HEK293 (cell line): ENCODE measurements at regions not wholly inside any gene's neighbourhood (a gene's known extent, or its start where the extent isn't known, plus 50 kb on each side); places are given as distances from the start of the nearest gene placed in this dataset.
A peak's percentile ranks its signal among the peaks of the same experiment; 100 is the strongest.

Source experiments
- CTCF ChIA-PET: fragments of 350-600 bp; formaldehyde crosslinking; extraction: SDS; loops from one replicate; lab custom pipeline; 2021; ENCODE audit warnings: antibody characterized with exemption; lab: Yijun Ruan, JAX
- POLR2A ChIA-PET: fragments of 300-600 bp; formaldehyde crosslinking; extraction: SDS; loops from one replicate; lab custom pipeline; 2020; ENCODE audit warnings: antibody characterized with exemption, inconsistent platforms; lab: Yijun Ruan, JAX
- H3K27ac ChIP-seq: fragments of 200-500 bp; sonication (Bioruptor generic); 2 replicates; pipeline ENCODE4 v1.5.1; 2014; ENCODE audit warnings: low read depth, low read length, control low read depth, inconsistent platforms; ENCODE audit errors: extremely low read depth
- H3K36me3 ChIP-seq, 2 experiments: fragments of 200-500 bp in 1 of 2; sonication (Bioruptor generic) in 1 of 2; 1 replicate in 1 of 2; 2 replicates in 1 of 2; pipeline ENCODE4 v1.5.1; 2014 to 2017; ENCODE audit warnings: inconsistent platforms in 2 of 2, low read length in 2 of 2; ENCODE audit not compliant: control insufficient read depth in 2 of 2, insufficient read depth in 1 of 2
- H3K4me1 ChIP-seq: fragments of 200-500 bp; sonication (Bioruptor generic); 2 replicates; pipeline ENCODE4 v1.5.1; 2014; ENCODE audit warnings: mild to moderate bottlenecking, low read length, inconsistent platforms; ENCODE audit not compliant: control insufficient read depth, insufficient read depth
- H3K4me3 ChIP-seq: 2 replicates; pipeline ENCODE4 v1.5.1; 2011; ENCODE audit warnings: low read depth, mild to moderate bottlenecking, control low read depth, low read length, moderate library complexity
- H3K9me3 ChIP-seq: fragments of 200-500 bp; sonication (Bioruptor generic); 2 replicates; pipeline ENCODE4 v1.5.1; 2014; ENCODE audit warnings: low read depth, low read length, inconsistent platforms; ENCODE audit not compliant: control insufficient read depth, insufficient read depth
- BCL11A ChIP-seq: fragments of 450-650 bp; formaldehyde crosslinking; IDR thresholded peaks from 2 replicates; pipeline ENCODE4 v1.5.1; 2016; ENCODE audit warnings: low read depth, missing biosample characterization, missing genetic modification characterization
- FEZF1 ChIP-seq: fragments of 450-650 bp; formaldehyde crosslinking; IDR thresholded peaks from 2 replicates; pipeline ENCODE4 v1.5.1; 2016; ENCODE audit warnings: missing biosample characterization, missing genetic modification characterization
- HOXD13 ChIP-seq: sonication (generic); formaldehyde crosslinking; IDR thresholded peaks from 2 replicates; pipeline ENCODE4 v1.8.0; 2022; ENCODE audit warnings: missing genetic modification reagents, borderline replicate concordance
- KLF10 ChIP-seq: fragments of 450-650 bp; IDR thresholded peaks from 2 replicates; pipeline ENCODE4 v1.5.1; 2018; ENCODE audit warnings: missing biosample characterization, mild to moderate bottlenecking, missing genetic modification characterization
- SP7 ChIP-seq: fragments of 450-650 bp; formaldehyde crosslinking; IDR thresholded peaks from 2 replicates; pipeline ENCODE4 v1.5.1; 2016; ENCODE audit warnings: missing biosample characterization, missing genetic modification characterization
- TCF7L2 ChIP-seq: IDR thresholded peaks from 2 replicates; pipeline ENCODE4 v1.6.1; 2011; ENCODE audit warnings: low read depth, mild to moderate bottlenecking, inconsistent platforms, low read length, moderate library complexity, borderline replicate concordance
- YY1 ChIP-seq: fragments of 450-650 bp; formaldehyde crosslinking; IDR thresholded peaks from 2 replicates; pipeline ENCODE4 v1.5.1; 2018; ENCODE audit warnings: missing biosample characterization, missing genetic modification characterization
- ZBTB17 ChIP-seq: fragments of 450-650 bp; formaldehyde crosslinking; IDR thresholded peaks from 2 replicates; pipeline ENCODE4 v1.5.1; 2016; ENCODE audit warnings: missing biosample characterization, missing genetic modification characterization
- ZNF114 ChIP-seq: fragments of 450-650 bp; formaldehyde crosslinking; IDR thresholded peaks from 2 replicates; pipeline ENCODE4 v1.5.0; 2017; ENCODE audit warnings: missing biosample characterization, missing genetic modification characterization
- ZNF132 ChIP-seq: fragments of 450-650 bp; formaldehyde crosslinking; IDR thresholded peaks from 2 replicates; pipeline ENCODE4 v1.5.1; 2017; ENCODE audit warnings: missing biosample characterization, missing genetic modification characterization, borderline replicate concordance
- ZNF146 ChIP-seq: fragments of 450-650 bp; formaldehyde crosslinking; IDR thresholded peaks from 2 replicates; pipeline ENCODE4 v1.5.1; 2016; ENCODE audit warnings: missing biosample characterization, missing genetic modification characterization
- ZNF155 ChIP-seq: fragments of 450-650 bp; formaldehyde crosslinking; IDR thresholded peaks from 2 replicates; pipeline ENCODE4 v1.5.1; 2016; ENCODE audit warnings: missing biosample characterization, missing genetic modification characterization
- ZNF184 ChIP-seq: fragments of 450-650 bp; IDR thresholded peaks from 2 replicates; pipeline ENCODE4 v1.5.1; 2018; ENCODE audit warnings: missing biosample characterization, mild to moderate bottlenecking, missing genetic modification characterization
- ZNF292 ChIP-seq: fragments of 450-650 bp; formaldehyde crosslinking; IDR thresholded peaks from 2 replicates; pipeline ENCODE4 v1.5.1; 2016; ENCODE audit warnings: low read depth, missing biosample characterization, missing genetic modification characterization, borderline replicate concordance
- ZNF335 ChIP-seq: fragments of 450-650 bp; formaldehyde crosslinking; conservative IDR thresholded peaks from 2 replicates; pipeline ENCODE4 v1.5.1; 2016; ENCODE audit warnings: missing biosample characterization, missing genetic modification characterization
- ZNF404 ChIP-seq: fragments of 450-650 bp; formaldehyde crosslinking; IDR thresholded peaks from 2 replicates; pipeline ENCODE4 v1.5.1; 2017; ENCODE audit warnings: missing biosample characterization, missing genetic modification characterization
- ZNF501 ChIP-seq: fragments of 450-650 bp; formaldehyde crosslinking; IDR thresholded peaks from 2 replicates; pipeline ENCODE4 v1.5.1; 2016; ENCODE audit warnings: missing biosample characterization, missing genetic modification characterization
- ZNF549 ChIP-seq: fragments of 450-650 bp; IDR thresholded peaks from 2 replicates; pipeline ENCODE4 v1.5.1; 2018; ENCODE audit warnings: missing biosample characterization, missing genetic modification characterization, mild to moderate bottlenecking, inconsistent platforms, moderate library complexity
- ZNF571 ChIP-seq: fragments of 450-650 bp; formaldehyde crosslinking; IDR thresholded peaks from 2 replicates; pipeline ENCODE4 v1.5.0; 2017; ENCODE audit warnings: missing biosample characterization, missing genetic modification characterization
- ZNF654 ChIP-seq: fragments of 450-650 bp; formaldehyde crosslinking; IDR thresholded peaks from 2 replicates; pipeline ENCODE4 v1.5.1; 2016; ENCODE audit warnings: low read depth, missing biosample characterization, missing genetic modification characterization
- TF ChIP-seq, protein P1 (sequence below): fragments of 450-650 bp; formaldehyde crosslinking; IDR thresholded peaks from 2 replicates; pipeline ENCODE4 v1.5.1; 2016; ENCODE audit warnings: missing biosample characterization, missing genetic modification characterization
- TF ChIP-seq, protein P2 (sequence below): sonication (generic); formaldehyde crosslinking; IDR thresholded peaks from 2 replicates; pipeline ENCODE4 v1.8.1; 2022; ENCODE audit warnings: mild to moderate bottlenecking, moderate library complexity, missing genetic modification reagents
- TF ChIP-seq, protein P3 (sequence below): fragments of 450-650 bp; formaldehyde crosslinking; IDR thresholded peaks from 2 replicates; pipeline ENCODE4 v1.5.1; 2017; ENCODE audit warnings: missing biosample characterization, missing genetic modification characterization

DNA sequence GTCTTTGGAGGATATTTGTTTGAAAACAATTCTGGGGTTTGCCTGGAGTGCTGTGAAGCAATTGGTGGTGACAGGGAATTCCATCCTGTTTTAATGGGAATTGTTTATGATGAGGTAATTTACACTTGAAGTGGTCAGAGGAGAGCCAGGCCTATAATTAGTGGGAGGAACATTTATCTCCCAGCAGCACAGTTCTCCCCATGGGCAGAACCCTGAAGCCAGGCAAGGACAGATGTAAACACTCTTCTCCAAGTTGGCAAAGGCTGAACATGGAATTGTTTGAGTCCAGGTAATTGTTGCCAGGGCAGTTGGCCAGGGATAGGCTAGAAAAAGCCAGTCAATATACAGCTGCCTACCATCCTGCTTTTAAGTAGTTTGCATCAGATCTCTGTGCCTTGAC lies 789.7 kb downstream of the FRK start:
- CTCF ChIA-PET, result interaction anchor here (0.6 kb wide), 1 partner anchor 9 kb away, joined by 4 read pairs; no protein-coding TSS in a partner anchor
- Histone ChIP-seq H3K4me1 (no peaks in the 10 kb centered on the region), H3K36me3 (no peaks in the 10 kb centered on the region), H3K27ac (no peak overlapping the region), H3K9me3 (no peaks in the 10 kb centered on the region), H3K4me3 (no peak overlapping the region)
- POLR2A ChIA-PET, result no interaction called here
- no peak for TF ChIP-seq ZNF155 (tag by site-specific recombination)
- no peak for TF ChIP-seq ZNF654 (tag by site-specific recombination)
- TF ChIP-seq SP7 (tag by site-specific recombination), result peak; percentile 55; the same call in 1 of the 2 replicates
- no peak for TF ChIP-seq ZNF404 (tag by site-specific recombination)
- TF ChIP-seq, protein P1, sequence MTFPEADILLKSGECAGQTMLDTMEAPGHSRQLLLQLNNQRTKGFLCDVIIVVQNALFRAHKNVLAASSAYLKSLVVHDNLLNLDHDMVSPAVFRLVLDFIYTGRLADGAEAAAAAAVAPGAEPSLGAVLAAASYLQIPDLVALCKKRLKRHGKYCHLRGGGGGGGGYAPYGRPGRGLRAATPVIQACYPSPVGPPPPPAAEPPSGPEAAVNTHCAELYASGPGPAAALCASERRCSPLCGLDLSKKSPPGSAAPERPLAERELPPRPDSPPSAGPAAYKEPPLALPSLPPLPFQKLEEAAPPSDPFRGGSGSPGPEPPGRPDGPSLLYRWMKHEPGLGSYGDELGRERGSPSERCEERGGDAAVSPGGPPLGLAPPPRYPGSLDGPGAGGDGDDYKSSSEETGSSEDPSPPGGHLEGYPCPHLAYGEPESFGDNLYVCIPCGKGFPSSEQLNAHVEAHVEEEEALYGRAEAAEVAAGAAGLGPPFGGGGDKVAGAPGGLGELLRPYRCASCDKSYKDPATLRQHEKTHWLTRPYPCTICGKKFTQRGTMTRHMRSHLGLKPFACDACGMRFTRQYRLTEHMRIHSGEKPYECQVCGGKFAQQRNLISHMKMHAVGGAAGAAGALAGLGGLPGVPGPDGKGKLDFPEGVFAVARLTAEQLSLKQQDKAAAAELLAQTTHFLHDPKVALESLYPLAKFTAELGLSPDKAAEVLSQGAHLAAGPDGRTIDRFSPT (tag by site-specific recombination), result no peak
- TF ChIP-seq ZNF132, result no peak
- no peak for TF ChIP-seq ZNF501 (tag by site-specific recombination)
- no peak for TF ChIP-seq ZNF549 (tag by site-specific recombination)

DNA sequence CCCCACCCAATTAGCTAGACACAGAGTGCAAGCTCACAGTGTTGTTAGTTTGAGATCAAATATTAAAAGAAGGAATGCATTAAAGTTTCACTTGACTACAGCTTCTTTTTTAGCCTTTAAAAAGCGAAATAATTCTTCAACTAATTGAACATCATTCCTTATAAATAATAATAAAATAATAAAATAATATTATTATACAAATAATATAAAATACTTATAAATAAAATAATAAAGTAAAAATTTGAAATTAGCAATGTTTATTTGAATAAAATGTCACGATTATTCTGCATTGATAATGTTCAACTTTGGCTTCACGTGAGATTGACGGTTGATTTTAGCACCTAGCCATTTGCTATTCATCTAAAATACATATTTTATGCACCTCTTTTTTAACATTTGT lies 819.3 kb downstream of the FRK start:
- no peak overlapping the region for H3K27ac ChIP-seq
- no peaks in the 10 kb centered on the region for H3K36me3 ChIP-seq
- ChIA-PET POLR2A (no interaction called here), CTCF (no interaction called here)
- H3K4me1 ChIP-seq, result no peaks in the 10 kb centered on the region
- TF ChIP-seq, protein P2, sequence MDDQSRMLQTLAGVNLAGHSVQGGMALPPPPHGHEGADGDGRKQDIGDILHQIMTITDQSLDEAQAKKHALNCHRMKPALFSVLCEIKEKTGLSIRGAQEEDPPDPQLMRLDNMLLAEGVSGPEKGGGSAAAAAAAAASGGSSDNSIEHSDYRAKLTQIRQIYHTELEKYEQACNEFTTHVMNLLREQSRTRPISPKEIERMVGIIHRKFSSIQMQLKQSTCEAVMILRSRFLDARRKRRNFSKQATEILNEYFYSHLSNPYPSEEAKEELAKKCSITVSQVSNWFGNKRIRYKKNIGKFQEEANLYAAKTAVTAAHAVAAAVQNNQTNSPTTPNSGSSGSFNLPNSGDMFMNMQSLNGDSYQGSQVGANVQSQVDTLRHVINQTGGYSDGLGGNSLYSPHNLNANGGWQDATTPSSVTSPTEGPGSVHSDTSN (CRISPR knock-in tag), result no peak
- TF ChIP-seq ZNF292, result no peak
- TF ChIP-seq ZNF146 (tag by site-specific recombination), result no peak
- TF ChIP-seq ZNF335, result no peak
- no peak for TF ChIP-seq ZNF114 (tag by site-specific recombination)
- TF ChIP-seq ZNF184 (tag by site-specific recombination), result no peak
- no peak for TF ChIP-seq SP7 (tag by site-specific recombination)
- no peak for TF ChIP-seq ZNF571 (tag by site-specific recombination)
- no peak for TF ChIP-seq YY1 (tag by site-specific recombination)
- no peak for TF ChIP-seq TCF7L2
- TF ChIP-seq, protein P3, sequence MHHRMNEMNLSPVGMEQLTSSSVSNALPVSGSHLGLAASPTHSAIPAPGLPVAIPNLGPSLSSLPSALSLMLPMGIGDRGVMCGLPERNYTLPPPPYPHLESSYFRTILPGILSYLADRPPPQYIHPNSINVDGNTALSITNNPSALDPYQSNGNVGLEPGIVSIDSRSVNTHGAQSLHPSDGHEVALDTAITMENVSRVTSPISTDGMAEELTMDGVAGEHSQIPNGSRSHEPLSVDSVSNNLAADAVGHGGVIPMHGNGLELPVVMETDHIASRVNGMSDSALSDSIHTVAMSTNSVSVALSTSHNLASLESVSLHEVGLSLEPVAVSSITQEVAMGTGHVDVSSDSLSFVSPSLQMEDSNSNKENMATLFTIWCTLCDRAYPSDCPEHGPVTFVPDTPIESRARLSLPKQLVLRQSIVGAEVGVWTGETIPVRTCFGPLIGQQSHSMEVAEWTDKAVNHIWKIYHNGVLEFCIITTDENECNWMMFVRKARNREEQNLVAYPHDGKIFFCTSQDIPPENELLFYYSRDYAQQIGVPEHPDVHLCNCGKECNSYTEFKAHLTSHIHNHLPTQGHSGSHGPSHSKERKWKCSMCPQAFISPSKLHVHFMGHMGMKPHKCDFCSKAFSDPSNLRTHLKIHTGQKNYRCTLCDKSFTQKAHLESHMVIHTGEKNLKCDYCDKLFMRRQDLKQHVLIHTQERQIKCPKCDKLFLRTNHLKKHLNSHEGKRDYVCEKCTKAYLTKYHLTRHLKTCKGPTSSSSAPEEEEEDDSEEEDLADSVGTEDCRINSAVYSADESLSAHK (tag by site-specific recombination), result no peak
- TF ChIP-seq HOXD13, result no peak
- no peak for TF ChIP-seq BCL11A (tag by site-specific recombination)
- TF ChIP-seq KLF10 (tag by site-specific recombination), result no peak
- no peak for TF ChIP-seq ZBTB17
- no peak for TF ChIP-seq FEZF1
- H3K4me3 ChIP-seq, result no peak overlapping the region
- no peaks in the 10 kb centered on the region for H3K9me3 ChIP-seq
